Ramos (cell line): ENCODE measurements at regions not wholly inside any gene's neighbourhood (a gene's known extent, or its start where the extent isn't known, plus 50 kb on each side); places are given as distances from the start of the nearest gene placed in this dataset.

Source experiments
- in situ Hi-C: fragments of 300-500 bp; cut with MboI; formaldehyde crosslinking; loops from one replicate; pipeline ENCODE4 v1.14.3; 2022; ENCODE audit warnings: low sequenced_read_pairs; ENCODE audit not compliant: unreplicated experiment

DNA sequence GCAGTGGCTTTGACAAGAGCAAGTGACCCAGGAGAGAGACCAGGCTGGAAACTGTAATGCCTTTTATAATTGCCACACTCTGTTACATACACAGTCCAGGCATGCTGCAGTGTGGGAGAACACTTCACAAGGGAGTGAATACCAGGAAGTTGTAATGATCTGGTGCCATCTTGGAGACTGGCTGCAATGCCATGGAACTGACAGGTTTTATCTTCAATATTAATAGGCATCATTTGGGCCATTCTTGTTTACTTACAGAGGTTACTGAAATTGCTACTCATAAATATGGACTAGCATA, 274.3 kb downstream of the AUH start:
- in situ Hi-C loops: no loop called here

DNA sequence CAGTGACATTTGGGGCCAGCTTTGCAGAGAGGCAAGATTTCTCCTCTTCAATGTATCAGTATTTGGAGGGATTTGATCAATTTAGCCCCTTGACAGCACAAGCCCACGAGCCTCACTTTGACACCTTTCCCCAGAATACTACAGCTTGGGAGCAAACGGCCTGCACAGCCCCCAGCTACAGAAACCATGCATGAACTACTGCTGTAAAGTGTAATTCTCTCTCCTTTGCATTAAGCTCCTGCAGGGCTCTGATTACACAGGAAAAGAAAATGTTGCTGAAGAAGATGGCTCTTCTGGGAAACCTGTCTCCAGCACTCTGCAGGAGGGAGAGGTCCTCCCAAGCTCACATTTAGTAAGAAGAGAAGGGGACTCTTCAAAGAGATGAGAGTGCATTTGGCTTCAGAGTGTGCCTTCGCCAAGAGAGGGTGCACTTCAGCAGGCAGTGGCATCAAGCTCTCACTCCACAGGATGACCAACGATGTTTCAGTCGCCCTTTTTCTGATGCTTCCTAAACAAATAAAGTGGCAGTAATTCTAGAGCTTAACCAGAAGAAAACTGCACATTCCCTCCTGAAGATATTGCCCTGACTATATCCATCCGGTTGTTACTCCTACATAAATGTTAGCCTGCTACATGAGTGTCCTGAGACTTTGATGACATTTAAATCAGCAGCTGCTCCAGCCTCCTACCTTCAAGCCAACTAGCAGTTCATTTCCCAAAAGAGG, 272.2 kb downstream of the AUH start:
- in situ Hi-C loops: no loop called here

DNA sequence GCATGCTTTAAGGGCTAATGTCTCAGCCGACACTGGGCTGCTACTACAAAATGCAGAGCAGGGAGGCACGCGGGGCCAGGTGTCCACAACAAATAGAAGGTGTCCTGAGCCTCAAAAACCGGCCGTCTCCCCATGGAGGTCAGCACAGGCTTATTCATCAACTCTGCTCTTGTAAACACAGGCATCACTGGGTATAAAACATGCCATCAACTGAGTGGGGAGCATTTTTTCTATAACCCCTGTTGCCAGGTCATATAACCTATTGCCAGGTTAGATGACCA, 271.6 kb downstream of the AUH start:
- in situ Hi-C loops: no loop called here

DNA sequence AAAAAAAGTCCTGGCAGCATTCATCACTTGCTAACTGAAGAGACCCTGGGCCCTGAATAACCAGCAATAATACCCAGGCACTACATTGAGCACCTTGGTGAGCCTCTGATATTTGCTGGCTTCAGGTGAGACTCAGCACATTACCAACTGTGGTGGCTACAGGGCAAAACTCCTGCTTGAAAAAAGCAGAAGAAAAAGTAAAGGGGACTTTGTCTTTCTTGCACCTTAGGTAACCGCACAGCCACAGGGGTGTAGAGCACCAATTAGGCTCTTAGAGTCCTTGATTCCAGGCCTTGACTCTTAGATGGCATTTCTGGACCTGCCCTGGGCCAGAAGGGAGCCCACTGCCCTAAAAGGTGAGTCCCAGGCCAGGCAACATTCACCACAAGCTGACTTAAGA, 269.5 kb downstream of the AUH start:
- in situ Hi-C loops: no loop called here

DNA sequence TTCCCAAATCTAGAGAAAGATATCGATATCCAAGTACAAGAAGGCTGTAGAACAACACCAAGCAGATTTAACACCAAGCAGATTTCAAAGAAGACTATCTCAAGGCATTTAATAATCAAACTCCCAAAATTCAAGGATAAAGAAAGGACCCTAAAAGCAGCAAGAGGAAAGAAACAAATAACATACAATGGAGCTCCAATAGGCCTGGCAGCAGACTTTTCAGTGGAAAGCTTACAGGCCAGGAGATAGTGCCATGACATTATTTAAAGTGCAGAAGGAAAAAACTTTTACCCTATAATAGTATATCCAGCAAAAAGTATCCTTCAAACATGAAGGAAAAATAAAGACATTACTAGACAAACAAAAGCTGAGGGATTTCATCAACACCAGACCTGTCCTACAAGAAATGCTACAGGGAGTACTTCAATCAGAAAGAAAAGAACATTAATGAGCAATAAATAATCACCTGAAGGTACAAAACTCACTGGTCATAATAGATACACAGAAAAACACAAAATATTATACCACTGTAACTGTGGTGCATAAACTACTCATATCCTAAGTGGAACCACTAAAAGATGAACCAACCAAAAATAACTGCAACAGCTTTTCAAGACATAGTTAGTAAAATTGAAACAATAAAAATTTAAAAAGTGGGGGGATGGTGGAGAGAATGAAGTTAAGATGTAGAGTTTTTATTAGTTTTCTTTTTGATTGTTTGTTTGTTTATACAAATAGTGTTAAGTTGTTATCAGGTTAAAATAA, 267.2 kb downstream of the AUH start:
- in situ Hi-C loops: no loop called here

DNA sequence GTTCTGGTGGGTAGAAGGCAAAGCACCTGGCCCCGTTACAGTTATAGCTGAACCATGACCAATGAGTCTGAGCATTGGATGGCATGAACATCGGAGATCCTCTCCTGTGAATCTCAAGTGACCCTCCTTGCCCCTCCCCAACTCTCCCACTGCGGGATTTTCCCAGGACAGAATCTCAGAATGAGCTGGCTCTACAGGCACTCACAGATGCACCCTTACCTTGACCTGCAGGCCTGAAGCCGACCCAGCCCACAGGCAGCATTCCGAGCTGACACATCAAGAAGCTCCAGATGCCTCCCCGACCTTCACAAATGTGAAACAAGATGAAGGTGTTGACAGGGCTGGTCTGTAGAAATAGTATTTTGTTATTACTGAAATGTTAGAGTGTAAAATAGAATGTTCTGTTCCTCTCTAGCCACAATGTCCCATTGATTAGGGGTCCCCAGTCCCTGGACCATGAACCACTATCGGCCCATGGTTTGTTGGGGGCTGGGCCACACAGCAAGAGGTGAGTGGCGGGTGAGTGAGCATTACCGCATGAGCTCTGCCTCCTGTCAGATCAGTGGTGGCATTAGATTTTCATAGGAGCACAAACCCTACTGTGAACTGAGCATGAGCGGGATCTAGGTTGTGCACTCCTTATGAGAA, 263.4 kb downstream of the AUH start:
- in situ Hi-C loops: no loop called here

DNA sequence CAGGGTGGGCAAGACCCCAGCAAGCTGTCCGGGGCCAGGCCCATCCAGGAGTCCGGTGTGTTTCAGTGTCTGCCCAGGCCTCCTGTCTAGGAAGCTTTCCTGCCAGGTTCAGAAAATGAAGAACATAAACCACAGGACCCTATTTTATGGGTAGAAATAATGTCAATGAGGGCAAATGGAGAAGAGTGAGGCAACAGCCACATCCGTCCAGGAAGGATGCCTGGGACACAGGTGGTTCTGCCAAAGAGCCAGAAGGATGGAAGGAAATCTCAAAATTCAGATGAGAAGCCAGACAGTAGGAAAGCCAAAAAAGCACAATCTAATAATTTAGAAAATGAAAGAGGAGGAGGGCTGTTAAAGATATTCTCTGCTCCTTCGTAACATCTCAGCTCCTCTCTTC, 262.3 kb downstream of the AUH start:
- in situ Hi-C loops: no loop called here

DNA sequence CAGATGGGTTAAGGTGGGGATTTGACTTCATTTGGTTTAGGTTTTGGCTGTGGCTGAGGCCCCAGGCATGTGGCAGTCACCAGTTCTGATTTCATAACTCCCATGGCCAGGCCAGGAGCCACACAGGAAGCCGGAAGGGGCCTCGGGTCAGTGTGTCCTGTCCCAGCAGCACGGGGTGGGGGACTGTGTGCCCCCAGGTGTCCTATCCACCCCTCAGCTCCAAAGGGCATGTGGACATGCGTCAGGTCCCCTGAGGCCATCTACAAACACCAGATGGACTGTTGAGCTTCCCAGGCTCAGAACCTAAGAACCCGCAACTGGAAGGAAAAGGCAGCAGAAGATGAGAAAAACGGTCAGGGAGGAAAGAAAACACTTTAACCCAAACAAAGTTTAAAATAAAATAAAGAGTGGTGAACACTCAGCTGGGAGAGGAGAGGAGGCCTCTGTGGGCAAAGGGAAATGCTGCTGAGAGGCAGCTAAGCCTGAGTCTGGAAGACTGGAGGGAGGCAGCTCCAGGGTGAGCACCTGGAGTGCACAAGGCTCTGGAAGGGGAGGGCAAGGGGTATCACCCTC, 260.8 kb downstream of the AUH start:
- in situ Hi-C loops: no loop called here

DNA sequence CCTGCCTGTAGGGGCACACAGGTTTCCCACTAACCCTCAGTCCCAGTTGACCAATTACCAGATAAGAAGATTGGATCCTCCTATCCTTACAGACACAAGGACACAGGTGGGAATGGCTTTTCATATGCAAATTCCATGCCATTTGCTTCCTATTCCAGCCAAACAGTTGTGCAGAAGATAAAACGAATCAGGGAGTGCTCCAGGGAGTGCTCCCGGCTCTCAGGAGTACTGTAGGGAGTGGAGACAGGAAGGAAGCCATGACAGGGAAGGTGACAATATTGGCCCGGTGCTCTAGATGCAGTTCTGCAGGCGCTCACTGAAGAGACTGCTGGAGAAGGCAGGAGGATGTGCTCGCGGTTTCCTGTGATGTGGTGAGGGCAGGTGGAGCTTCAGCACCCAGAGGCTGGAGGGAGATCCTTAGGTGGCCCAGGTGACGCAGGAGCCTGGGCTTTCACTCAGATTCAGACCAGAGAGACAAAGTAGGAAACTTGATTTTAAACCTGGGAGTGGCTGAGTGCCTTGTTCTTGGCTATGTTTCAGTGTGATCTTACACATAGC, 260.0 kb downstream of the AUH start:
- in situ Hi-C loops: no loop called here

DNA sequence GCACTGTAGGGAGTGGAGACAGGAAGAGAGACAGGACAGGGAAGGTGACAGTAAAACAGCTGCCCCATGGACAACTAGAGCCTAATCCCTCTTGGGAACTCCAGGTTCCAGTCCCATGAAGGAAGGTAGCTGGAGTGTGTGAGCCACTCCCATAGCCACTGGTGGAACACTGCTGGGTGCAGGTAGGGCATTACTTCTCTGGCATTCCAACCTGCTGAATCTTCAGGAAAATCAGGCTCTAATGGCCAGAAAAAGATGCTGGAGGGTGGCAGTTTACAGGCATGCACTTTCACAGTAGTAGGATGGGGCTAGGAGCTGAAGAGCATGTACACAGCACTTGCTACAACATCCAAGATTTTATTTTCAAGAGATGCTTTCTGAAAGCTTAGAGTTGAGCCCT, 259.4 kb downstream of the AUH start:
- in situ Hi-C loops: no loop called here

DNA sequence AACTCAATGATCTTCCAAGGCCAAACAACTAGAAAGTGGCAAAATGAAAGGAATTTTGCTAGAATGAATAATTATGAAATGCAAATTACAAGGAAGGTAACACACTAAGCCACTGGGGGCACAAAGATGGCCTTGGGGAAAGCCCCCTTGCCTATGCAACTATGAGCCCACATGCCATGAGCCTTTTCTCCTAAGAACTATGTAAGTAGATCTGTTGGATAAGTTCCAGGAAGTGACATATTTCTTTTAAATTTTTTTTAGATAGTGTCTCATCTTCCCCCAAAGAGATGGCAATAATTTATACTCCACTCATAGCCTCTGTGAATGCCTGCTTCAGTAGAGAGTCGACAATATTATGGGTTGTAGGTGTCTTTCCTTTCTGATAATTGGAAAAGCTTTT, 257.8 kb downstream of the AUH start:
- in situ Hi-C loops: no loop called here

DNA sequence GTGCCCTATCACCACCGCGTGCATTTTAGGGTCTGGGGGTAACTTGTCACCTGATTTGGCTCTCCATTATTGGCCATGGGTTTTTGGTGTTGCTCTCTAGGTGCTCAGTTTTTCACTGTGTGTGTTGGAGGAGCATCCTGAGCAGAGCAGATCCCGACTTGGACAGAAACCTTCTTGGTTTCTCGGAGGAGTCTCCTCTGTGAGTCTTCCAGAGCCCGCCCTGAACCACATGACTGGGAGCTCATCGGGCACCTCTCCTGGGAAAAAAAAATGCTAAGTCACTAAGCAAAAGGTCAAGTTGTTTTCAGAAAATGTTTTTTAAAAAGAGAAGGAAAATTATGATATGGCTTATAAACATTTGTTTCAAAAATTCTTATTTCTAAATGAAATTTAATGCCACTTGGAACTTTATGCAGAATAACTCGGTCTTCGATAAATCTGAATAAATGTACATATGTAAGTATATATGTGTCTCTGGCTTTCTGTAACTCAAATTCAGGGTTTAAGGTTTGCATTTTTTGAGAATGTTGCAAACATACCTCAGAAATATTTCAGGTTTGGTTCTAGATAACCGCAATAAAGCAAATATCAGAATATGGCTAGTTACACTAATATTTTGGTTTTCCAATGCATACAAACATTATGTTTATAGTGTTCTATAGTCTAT, 255.2 kb downstream of the AUH start:
- in situ Hi-C loops: no loop called here

DNA sequence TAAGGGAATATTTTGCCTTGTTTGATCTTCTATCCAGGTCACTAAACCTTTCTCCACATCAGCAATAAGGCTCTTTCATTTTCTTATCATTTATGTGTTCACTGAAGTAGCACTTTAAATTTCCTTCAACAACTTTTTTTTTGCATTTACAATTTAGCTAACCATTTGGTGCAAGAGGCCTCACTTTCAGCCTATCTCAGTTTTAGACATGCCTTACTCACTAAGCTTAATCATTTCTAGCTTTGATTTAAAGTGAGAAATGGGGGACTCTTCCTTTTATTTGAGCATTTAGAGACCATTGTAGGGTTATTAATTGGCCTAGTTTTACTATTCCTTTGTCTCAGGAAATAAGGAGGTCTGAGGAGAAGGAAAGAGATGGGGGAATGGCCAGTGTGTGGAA, 250.5 kb downstream of the AUH start:
- in situ Hi-C loops: no loop called here

DNA sequence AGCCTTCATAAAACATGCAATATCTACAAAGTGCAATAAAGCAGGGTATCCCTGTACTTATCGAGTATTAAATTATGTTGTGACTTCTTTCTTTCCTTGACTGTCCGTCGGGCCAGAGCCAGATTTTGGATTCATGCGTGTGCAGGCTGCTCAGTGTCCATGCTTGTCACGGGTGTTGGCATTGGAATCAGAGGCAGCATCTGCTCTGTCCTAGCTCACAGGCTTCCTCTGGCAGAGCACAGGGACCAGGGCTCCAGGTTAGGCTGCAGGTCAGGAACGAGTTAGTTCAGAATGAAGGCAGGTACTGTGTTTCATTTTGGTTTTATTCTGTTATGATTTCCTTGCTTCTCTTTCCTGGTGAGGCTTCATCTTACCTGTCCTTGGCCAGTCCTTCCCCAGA, 249.8 kb downstream of the AUH start:
- in situ Hi-C loops: no loop called here

DNA sequence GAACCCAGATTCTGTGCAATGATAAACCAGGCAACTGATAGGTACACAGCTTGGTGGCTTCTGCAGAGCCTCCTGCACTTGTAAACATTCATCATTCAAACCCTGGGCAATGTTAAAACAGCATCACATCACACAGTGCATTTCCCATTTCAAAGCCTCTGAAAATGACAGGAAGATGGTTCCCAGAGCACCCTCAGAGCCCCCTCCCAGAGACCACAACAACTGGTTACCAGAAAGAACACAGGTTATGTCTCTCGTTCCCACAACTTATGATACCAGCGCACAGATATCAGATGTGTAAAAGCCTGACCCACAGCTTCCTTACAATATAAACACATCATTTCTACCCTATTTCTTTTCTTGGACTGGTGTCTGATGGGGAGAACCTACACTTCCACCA, 248.7 kb downstream of the AUH start:
- in situ Hi-C loops: no loop called here

DNA sequence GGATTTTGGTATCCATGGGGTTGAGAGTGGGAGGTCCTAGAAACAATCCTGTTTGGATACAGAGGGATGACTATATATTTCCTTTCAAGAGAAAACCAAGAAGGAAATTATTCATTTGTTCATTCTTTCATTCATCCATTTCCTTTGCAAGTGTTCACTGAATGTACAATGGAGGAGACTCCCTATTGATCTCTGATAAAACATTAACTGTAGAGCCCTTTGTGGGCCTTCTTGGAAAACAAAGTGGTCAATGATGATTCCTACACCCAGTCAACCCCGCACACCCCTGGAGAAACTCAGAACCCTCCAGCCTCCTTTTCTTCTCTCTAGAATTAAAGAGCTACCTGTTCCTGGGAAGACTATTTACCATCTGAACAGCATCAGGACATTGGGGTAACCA, 247.3 kb downstream of the AUH start:
- in situ Hi-C loops: no loop called here

DNA sequence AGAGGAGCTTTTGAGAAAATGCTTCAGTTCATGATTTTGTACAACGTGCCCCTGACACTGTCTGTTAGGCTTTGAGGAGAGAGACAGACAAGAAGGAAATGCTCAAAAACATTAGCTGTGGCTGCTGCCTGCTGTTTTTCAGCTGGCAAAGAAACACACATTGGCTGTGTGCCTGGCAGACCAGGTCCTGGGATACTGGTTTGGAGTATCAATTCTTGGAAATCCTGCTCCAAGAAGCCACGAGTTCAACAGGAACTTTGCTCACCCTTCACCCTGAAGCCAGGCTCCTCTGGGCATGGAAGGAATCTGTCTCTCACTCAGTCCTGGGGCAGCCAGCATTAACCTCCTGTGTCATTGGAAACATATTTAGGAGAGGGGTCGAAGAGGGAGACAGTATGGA, 245.5 kb downstream of the AUH start:
- in situ Hi-C loops: no loop called here

DNA sequence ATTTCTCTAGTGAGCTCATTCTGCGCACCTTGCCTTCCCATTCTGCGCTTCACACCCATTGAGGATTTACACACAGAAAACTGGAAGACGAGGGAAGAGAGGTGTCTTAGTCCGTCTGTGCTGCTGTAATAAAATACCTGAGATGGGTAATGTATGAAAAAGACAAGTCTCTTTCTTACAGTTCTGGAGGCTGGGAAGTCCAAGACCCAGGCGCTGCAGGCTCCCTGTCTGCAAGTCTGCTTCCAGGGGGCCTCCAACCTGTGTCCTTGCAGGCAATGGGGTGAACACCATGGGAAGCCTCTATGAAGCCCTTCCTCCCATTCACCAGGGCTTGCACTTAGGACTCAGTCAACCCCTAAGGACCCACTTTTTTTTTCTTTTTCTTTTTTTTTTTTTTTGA, 245.0 kb downstream of the AUH start:
- in situ Hi-C loops: no loop called here

DNA sequence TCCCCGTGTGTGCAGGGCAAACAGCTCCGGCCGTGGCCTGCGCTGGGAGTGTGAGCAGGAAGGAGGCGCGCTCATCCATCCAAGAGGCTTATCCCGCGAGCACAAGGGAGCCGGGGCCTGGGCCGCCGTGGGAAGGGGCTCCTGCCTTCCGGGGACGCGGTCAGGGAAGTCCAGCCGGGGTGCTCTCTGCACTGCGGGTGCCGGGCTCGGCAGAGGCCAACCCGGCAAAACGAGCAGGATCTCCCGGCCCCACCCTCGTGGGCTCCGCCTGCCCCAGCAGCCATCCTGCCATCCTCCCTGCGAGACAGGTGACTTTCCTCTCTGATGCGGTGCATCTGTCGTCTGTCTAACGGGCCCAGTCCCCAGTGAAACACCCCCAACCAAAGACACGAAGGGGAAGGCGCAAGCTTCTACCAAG, 244.2 kb downstream of the AUH start:
- in situ Hi-C loops: no loop called here

DNA sequence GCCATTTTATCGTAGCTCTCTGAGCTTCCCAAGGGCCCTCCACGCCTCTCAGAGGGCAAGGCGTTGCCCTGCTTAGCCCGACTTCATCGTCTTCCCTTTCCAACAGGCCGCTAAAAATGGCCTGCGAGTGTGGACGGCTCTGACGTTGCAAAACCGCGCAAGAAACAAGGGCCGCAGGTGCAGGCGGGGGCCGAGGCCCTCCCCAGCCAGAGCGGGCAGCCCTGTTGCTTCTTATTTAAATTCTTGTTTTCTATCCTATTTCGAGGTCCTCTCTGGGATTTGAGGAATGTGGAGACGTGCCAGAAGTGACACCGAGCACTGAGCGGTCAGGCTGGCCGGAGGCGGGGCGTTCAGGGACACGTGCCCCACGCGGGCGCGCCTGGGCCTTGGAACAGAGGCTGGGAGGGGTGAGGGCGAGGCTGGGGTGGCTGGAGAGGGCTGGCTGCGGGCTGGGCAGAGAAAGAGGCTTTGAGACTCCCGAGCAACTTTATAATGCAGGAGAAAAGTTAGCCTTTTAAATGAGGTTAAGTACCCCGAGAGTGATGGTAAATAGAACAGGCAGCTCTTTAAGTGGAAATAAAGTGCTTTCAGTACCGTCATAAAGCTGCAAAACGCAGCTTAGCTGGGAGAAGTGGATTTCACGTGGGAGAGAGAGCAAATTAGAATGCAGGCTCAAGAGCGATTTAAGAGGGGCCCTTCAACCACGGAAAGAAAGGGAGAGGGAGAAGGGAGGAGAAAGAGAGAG, 243.6 kb downstream of the AUH start:
- in situ Hi-C loops: no loop called here
